ENCODE measurements at regions not wholly inside any gene's neighbourhood (a gene's known extent, or its start where the extent isn't known, plus 50 kb on each side); places are given as distances from the start of the nearest gene placed in this dataset.

- ATAC-seq, result no peak
- intact Hi-C loops (cut with DNase I), result no loop called here
- DNase-seq (ENCODE audit: low spot score), result no peak
Observed at GRCh38 chr1:29861446-29861845, 625.1 kb downstream of the PTPRU start.

DNA sequence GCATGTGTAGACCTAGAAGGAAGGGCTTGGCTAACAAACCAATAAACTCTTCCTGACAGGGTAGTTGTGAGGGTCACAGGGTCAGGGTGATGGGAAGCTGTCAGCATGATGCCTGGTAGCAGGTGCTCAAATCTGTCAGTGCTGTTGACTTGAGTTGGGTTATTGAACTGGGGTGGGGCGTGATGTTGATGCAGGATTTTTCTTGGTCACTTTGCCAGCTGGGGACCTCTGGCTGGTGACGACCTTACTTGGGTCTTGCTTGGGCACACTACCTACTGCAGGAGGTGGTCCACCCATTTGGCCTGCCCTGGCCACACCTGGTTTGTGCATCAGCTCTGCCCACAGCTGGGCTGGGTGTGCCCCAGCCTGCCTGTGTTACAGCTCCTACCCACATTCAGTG lies 624.4 kb downstream of the PTPRU start:
- intact Hi-C loops (cut with DNase I), result no loop called here
- no peak for ATAC-seq
- DNase-seq (ENCODE audit: low spot score), result no peak

- no peak for DNase-seq (ENCODE audit: low spot score)
- no peak for ATAC-seq
- intact Hi-C loops (cut with DNase I), result no loop called here
Observed at GRCh38 chr1:29860056-29860455, 623.7 kb downstream of the PTPRU start.

- intact Hi-C loops (cut with DNase I), result no loop called here
- DNase-seq (ENCODE audit: low spot score) (no peak), ATAC-seq (no peak)
Observed at GRCh38 chr1:29859126-29859525, 622.8 kb downstream of the PTPRU start.

DNA sequence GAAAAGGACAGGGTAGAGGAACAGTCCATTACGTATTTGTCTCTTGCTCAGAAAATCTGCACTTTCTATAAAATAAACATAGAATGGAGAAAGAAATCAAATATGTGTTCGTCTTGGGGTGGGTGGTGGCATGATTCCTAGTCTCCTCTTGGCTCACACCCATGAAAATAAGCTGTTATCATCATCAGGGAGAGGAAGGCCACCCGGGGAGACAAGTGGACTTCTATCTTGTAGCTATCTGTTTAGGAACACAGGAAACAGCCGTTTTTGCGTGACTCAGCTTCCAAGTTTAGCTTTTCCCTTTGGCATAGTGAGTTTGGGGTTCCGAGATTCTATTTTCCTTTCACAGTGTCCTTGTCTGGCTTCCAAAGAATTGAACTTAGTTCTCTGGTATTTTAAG lies 622.3 kb downstream of the PTPRU start:
- no peak for DNase-seq (ENCODE audit: low spot score)
- intact Hi-C loops (cut with DNase I), result no loop called here

GRCh38 chr1:29856340-29857114 lies 620.2 kb downstream of the PTPRU start:
- DNase-seq (ENCODE audit: low spot score) (no peak), ATAC-seq (no peak)
- intact Hi-C loops (cut with DNase I), result no loop called here

More for the DNA sequence above, 622.3 kb downstream of the PTPRU start:
- no peak for ATAC-seq

DNA sequence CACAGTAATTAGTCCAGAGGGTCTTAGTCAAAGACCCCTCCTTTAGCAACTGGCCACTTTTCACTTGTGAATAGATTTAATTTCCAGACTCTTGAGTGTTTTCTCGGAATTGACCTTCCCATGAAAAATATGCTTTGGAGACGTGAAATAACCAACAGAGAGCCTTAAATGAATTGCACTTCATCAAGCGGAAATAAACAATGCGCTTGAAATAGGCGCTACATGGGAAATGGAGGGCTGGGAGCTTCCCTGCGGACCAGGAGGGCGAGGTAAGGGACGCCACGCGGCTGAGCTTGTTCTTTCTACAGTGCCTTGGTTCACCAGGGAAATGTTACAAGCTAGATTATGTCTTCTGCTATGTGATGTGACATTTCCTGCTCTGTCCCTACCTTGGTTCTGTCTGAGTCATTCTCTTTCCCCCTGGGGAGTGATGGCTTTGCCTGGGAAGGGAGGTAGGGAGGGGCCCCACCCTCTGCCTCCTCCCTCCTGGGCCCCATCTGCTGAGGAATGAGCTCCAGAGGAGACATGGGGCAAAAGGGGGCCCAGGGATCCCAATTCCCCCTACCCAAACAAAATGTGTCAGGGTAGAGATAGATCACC lies 619.3 kb downstream of the PTPRU start:
- no peak for DNase-seq (ENCODE audit: low spot score)
- no peak for ATAC-seq
- intact Hi-C loops (cut with DNase I), result no loop called here

DNA sequence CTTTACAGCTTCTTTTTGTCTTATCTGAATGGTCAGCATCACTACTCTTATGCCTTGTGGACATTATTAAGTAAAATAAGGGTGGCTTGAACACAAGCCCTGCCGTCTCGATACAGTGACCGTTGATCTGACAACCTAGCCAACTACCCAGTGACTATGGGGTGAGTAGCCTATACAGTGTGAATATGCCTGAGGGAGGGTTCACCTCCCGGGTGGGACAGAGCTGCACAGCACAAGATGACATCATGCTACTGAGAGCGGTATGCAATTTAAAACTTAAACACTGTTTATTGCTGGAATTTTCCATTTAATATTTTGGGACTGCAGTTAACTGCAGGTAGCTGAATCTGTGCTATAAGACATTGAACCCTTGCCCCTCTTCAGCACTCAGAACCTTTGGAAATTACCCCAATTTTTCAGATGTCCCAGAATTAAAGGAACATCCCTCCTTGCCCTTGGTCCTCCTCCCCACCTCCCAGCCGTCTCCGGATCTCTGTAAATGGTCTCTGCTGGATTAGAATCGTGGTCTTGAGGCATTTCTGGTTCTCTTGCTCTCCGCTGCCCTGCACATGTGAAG lies 618.5 kb downstream of the PTPRU start:
- intact Hi-C loops (cut with DNase I), result no loop called here
- no peak for ATAC-seq
- no peak for DNase-seq (ENCODE audit: low spot score)

GRCh38 chr1:29853716-29854330 lies 617.5 kb downstream of the PTPRU start:
- DNase-seq (ENCODE audit: low spot score) (no peak), ATAC-seq (no peak)
- intact Hi-C loops (cut with DNase I), result no loop called here

- DNase-seq (ENCODE audit: low spot score) (no peak), ATAC-seq (no peak)
- intact Hi-C loops (cut with DNase I), result no loop called here
Observed at GRCh38 chr1:29852248-29852647, 615.9 kb downstream of the PTPRU start.

GRCh38 chr1:29851691-29852090 lies 615.4 kb downstream of the PTPRU start:
- ATAC-seq (no peak), DNase-seq (ENCODE audit: low spot score) (no peak)
- intact Hi-C loops (cut with DNase I), result no loop called here

DNA sequence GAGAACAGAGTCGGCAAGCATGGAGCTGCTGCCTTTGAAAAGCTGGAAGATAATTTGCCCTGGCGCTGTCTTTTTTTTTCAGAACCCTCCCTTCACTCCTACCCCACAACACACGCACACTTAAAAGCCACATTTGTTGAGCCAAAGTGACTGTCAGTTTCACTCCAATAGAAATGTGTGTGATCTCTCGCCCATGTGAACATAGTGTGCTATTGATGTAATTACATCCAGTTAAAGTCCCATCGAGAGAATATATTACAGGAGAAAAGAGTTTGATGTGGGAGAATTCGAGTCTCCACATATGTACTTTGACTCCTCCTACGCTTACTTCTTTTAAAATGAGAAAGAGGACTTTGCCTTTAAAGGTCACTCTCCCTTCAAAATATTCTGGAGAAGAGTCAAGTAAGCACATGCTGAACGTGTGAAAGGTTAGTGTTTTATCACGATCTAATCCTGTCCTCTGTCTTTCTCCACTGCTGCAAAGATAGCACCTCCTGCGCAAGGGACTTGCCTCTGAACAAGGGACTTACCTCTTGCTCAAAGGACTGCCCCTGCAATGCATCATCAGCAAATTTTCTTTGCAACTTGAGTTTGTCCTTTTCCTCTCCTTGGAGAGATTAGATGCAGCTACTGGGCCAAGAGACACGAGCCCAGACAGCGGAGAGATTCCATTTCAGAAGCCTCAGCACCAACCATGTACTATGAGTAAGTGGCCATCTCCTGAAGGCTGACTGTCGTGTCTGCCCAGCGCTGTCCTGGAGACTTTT lies 613.9 kb downstream of the PTPRU start:
- intact Hi-C loops (cut with DNase I), result no loop called here
- DNase-seq (ENCODE audit: low spot score) (no peak), ATAC-seq (no peak)

GRCh38 chr1:29849038-29849750 lies 612.9 kb downstream of the PTPRU start:
- no peak for ATAC-seq
- intact Hi-C loops (cut with DNase I), result no loop called here
- DNase-seq (ENCODE audit: low spot score), result no peak

GRCh38 chr1:29845910-29846309 lies 609.6 kb downstream of the PTPRU start:
- DNase-seq (ENCODE audit: low spot score) (no peak), ATAC-seq (no peak)
- intact Hi-C loops (cut with DNase I), result no loop called here

- no peak for ATAC-seq
Observed at GRCh38 chr1:29842130-29842529, 605.8 kb downstream of the PTPRU start.

GRCh38 chr1:29839726-29840125 lies 603.4 kb downstream of the PTPRU start:
- intact Hi-C loops (cut with DNase I), result no loop called here
- DNase-seq (ENCODE audit: low spot score), result no peak
- no peak for ATAC-seq

More at GRCh38 chr1:29842130-29842529, 605.8 kb downstream of the PTPRU start:
- DNase-seq (ENCODE audit: low spot score), result no peak
- intact Hi-C loops (cut with DNase I), result no loop called here

DNA sequence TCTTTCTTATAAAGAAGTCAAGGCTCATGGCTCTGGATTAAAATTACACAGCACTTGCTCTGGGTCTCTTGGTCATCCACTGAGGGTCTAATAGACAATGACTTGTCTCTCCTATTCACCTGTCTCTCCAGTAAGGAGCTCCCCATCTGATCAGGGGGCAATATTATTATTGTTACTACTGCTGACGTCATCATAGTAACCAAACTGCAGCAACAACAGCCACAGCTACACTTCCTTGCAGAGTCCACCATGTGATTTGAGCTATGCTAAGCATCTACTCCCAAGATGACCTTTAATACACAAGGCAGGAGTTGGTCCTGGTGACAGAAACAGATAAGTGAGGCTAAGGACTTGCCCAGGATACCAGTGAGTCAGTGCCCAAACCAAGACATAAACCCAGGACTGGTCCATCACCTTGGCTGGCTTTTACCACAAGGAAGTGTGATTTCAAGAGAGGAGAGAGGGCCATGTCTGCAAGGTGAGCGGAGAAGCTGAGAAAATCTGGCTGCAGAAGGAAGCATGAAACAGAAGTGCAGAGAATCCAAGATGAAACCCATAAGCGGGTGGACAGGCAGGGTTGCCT lies 602.5 kb downstream of the PTPRU start:
- DNase-seq (ENCODE audit: low spot score) (no peak), ATAC-seq (no peak)
- intact Hi-C loops (cut with DNase I), result no loop called here

Measured in sciatic nerve (tissue), 2 donors.